ENCODE measurements at regions not wholly inside any gene's neighbourhood (a gene's known extent, or its start where the extent isn't known, plus 50 kb on each side); places are given as distances from the start of the nearest gene placed in this dataset.

- no peak for DNase-seq (ENCODE audit: low read depth, low spot score)
These were observed 135.0 kb upstream of the SMIM23 start for GRCh38 chr5:171650597-171650996.

GRCh38 chr5:171651102-171651501, 134.5 kb upstream of the SMIM23 start:
- DNase-seq (ENCODE audit: low read depth, low spot score) = no peak

- DNase-seq (ENCODE audit: low read depth, low spot score) = no peak
These were observed 130.7 kb upstream of the SMIM23 start for GRCh38 chr5:171654881-171655280.

GRCh38 chr5:171657473-171657872, 128.1 kb upstream of the SMIM23 start:
- no peak for DNase-seq (ENCODE audit: low read depth, low spot score)

GRCh38 chr5:171659896-171660295, 125.7 kb upstream of the SMIM23 start:
- DNase-seq (ENCODE audit: low read depth, low spot score) = no peak

GRCh38 chr5:171660434-171660833, 125.2 kb upstream of the SMIM23 start:
- DNase-seq (ENCODE audit: low read depth, low spot score) = no peak

GRCh38 chr5:171661143-171661542, 124.5 kb upstream of the SMIM23 start:
- DNase-seq (ENCODE audit: low read depth, low spot score) = no peak

- no peak for DNase-seq (ENCODE audit: low read depth, low spot score)
These were observed 122.1 kb upstream of the SMIM23 start for GRCh38 chr5:171663311-171664085.

GRCh38 chr5:171664489-171664888, 121.1 kb upstream of the SMIM23 start:
- DNase-seq (ENCODE audit: low read depth, low spot score) = no peak

- no peak for DNase-seq (ENCODE audit: low read depth, low spot score)
These were observed 118.8 kb upstream of the SMIM23 start for GRCh38 chr5:171666815-171667214.

- no peak for DNase-seq (ENCODE audit: low read depth, low spot score)
These were observed 118.1 kb upstream of the SMIM23 start for GRCh38 chr5:171667341-171668096.

GRCh38 chr5:171668097-171668412, 117.6 kb upstream of the SMIM23 start:
- DNase-seq (ENCODE audit: low read depth, low spot score) = no peak

GRCh38 chr5:171669571-171669970, 116.0 kb upstream of the SMIM23 start:
- DNase-seq (ENCODE audit: low read depth, low spot score) = no peak

- DNase-seq (ENCODE audit: low read depth, low spot score) = no peak
These were observed 113.1 kb upstream of the SMIM23 start for GRCh38 chr5:171672556-171672955.

- no peak for DNase-seq (ENCODE audit: low read depth, low spot score)
These were observed 112.3 kb upstream of the SMIM23 start for GRCh38 chr5:171673328-171673727.

- DNase-seq (ENCODE audit: low read depth, low spot score) = no peak
These were observed 111.8 kb upstream of the SMIM23 start for GRCh38 chr5:171673840-171674239.

- no peak for DNase-seq (ENCODE audit: low read depth, low spot score)
These were observed 110.1 kb upstream of the SMIM23 start for GRCh38 chr5:171675511-171675910.

- no peak for DNase-seq (ENCODE audit: low read depth, low spot score)
These were observed 109.2 kb upstream of the SMIM23 start for GRCh38 chr5:171676286-171676944.

- DNase-seq (ENCODE audit: low read depth, low spot score) = no peak
These were observed 107.0 kb upstream of the SMIM23 start for GRCh38 chr5:171678646-171679045.

GRCh38 chr5:171680485-171680884, 105.1 kb upstream of the SMIM23 start:
- DNase-seq (ENCODE audit: low read depth, low spot score) = no peak

- DNase-seq (ENCODE audit: low read depth, low spot score) = no peak
These were observed 104.6 kb upstream of the SMIM23 start for GRCh38 chr5:171681061-171681460.

GRCh38 chr5:171681677-171682076, 103.9 kb upstream of the SMIM23 start:
- DNase-seq (ENCODE audit: low read depth, low spot score) = no peak

- no peak for DNase-seq (ENCODE audit: low read depth, low spot score)
These were observed 102.8 kb upstream of the SMIM23 start for GRCh38 chr5:171682801-171683200.
